Activated B cell treated with CpG ODN at 0.5 μM for 24 hours (primary cell): ENCODE measurements at regions not wholly inside any gene's neighbourhood (a gene's known extent, or its start where the extent isn't known, plus 50 kb on each side); places are given as distances from the start of the nearest gene placed in this dataset.

Experiments
- ATAC-seq: fragments of 200-7000 bp; cut with Tn5 transposase; one replicate; pipeline ENCODE4 v1.10.0; 2021; ENCODE audit warnings: low read depth, mild to moderate bottlenecking, moderate library complexity
- CTCF ChIA-PET: fragments of 350-600 bp; sonication (Branson Sonifier 250); formaldehyde crosslinking; loops from one replicate; lab custom pipeline; 2021; ENCODE audit warnings: antibody characterized with exemption; lab: Charles Lee
- POLR2A ChIA-PET: fragments of 350-600 bp; sonication (Branson Sonifier 250); formaldehyde crosslinking; loops from one replicate; lab custom pipeline; 2021; ENCODE audit warnings: antibody characterized with exemption; lab: Charles Lee
- DNase-seq: peaks from one replicate; pipeline ENCODE4 v3.0.0; 2022
- H3K27ac Mint-ChIP-seq: one replicate; pipeline ENCODE4 v1.8.0; 2020; ENCODE audit warnings: mixed read lengths
- H3K27me3 Mint-ChIP-seq: one replicate; pipeline ENCODE4 v1.8.0; 2021; ENCODE audit warnings: mixed read lengths
- H3K36me3 Mint-ChIP-seq: one replicate; pipeline ENCODE4 v1.8.0; 2021; ENCODE audit warnings: low read depth, mixed read lengths
- H3K4me1 Mint-ChIP-seq: one replicate; pipeline ENCODE4 v1.8.0; 2021; ENCODE audit warnings: mixed read lengths
- H3K4me3 Mint-ChIP-seq: one replicate; pipeline ENCODE4 v1.8.0; 2020; ENCODE audit warnings: mild to moderate bottlenecking, mixed read lengths
- H3K9me3 Mint-ChIP-seq: one replicate; pipeline ENCODE4 v1.8.0; 2020; ENCODE audit warnings: mixed read lengths
- intact Hi-C: fragments of 100-400 bp; cut with micrococcal nuclease; formaldehyde crosslinking; loops from one replicate; pipeline ENCODE4 v1.15.1; 2024
- TF ChIP-seq, protein P1 (sequence below): fragments of 200-600 bp; IDR thresholded peaks from one replicate; pipeline ENCODE4 v1.8.0; 2022; ENCODE audit warnings: antibody characterized with exemption, mild to moderate bottlenecking

DNA sequence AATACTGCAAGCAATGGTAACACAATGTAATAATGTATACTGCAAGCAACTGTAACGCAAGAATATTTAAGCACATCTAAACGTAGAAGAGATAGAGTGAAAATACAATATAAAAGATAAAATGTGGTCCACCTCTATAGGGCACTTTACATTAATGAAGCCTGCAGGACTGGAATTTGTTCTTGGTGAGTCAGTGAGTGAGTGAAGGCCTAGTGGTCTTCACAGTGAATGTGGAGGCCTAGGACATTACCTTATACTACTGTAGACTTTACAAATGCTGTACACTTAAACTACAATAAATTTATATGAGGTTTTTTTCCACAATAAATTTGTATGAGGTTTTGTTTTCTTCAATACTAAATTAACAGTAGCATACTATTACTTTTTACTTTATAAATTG, 287.4 kb upstream of the SNX7 start:
- TF ChIP-seq, protein P1, sequence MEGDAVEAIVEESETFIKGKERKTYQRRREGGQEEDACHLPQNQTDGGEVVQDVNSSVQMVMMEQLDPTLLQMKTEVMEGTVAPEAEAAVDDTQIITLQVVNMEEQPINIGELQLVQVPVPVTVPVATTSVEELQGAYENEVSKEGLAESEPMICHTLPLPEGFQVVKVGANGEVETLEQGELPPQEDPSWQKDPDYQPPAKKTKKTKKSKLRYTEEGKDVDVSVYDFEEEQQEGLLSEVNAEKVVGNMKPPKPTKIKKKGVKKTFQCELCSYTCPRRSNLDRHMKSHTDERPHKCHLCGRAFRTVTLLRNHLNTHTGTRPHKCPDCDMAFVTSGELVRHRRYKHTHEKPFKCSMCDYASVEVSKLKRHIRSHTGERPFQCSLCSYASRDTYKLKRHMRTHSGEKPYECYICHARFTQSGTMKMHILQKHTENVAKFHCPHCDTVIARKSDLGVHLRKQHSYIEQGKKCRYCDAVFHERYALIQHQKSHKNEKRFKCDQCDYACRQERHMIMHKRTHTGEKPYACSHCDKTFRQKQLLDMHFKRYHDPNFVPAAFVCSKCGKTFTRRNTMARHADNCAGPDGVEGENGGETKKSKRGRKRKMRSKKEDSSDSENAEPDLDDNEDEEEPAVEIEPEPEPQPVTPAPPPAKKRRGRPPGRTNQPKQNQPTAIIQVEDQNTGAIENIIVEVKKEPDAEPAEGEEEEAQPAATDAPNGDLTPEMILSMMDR = no peak
- Mint-ChIP-seq H3K27ac (no peak overlapping the region), H3K36me3 (no peaks in the 10 kb centered on the region), H3K9me3 (no peaks in the 10 kb centered on the region), H3K4me3 (no peak overlapping the region), H3K27me3 (no peaks in the 10 kb centered on the region), H3K4me1 (no peaks in the 10 kb centered on the region)
- DNase-seq = no peak
- ATAC-seq = no peak
- ChIA-PET CTCF (no interaction called here), POLR2A (no interaction called here)
- intact Hi-C loops = no loop called here

DNA sequence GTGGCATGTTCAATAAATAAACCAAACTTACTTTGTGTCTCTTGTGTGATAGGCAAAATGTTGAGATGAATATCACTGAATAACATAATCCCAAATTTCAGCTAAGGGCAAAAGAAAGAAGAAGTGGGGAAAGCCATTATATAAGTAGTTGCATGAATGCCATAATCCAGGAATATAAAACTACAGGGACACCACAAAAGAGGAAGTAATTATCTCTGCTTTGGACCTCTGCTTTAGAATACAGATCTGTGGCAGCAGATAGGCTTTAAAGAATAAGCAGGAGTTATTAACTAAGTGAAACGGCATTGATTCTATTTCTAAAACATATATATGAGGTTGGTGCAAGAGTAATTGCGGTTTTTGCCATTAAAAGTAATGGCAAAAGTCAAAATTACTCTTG, 288.5 kb upstream of the SNX7 start:
- POLR2A ChIA-PET = no interaction called here
- DNase-seq = no peak
- TF ChIP-seq, protein P1 = no peak
- H3K27ac Mint-ChIP-seq = no peak overlapping the region
- intact Hi-C loops = no loop called here
- no peak for ATAC-seq
- H3K4me3 Mint-ChIP-seq = no peak overlapping the region
- no peaks in the 10 kb centered on the region for H3K4me1 Mint-ChIP-seq
- no peaks in the 10 kb centered on the region for H3K9me3 Mint-ChIP-seq
- H3K27me3 Mint-ChIP-seq = no peaks in the 10 kb centered on the region
- CTCF ChIA-PET = no interaction called here
- H3K36me3 Mint-ChIP-seq = no peaks in the 10 kb centered on the region

DNA sequence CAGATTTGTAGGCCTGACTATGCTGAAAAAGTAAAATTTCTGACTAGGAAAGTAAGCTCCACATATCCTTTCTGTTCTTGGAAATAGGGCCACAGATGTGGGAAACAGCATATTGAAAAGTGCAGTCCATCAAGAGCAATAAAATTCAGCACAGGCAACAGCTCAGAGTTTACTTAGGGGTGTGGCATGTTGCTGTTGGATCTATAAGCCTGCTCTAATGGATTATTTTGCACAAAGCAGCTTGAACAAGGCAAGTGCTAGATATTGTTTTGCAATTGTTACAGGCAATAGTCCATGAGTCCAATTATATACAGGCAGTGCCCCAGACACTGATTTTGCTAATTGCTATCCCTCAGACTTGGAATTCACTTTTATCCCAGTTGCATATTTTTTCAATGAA, 289.8 kb upstream of the SNX7 start:
- no peaks in the 10 kb centered on the region for H3K27me3 Mint-ChIP-seq
- ATAC-seq (no peak), DNase-seq (no peak)
- H3K4me3 Mint-ChIP-seq = no peak overlapping the region
- TF ChIP-seq, protein P1 = no peak
- POLR2A ChIA-PET = no interaction called here
- CTCF ChIA-PET = no interaction called here
- H3K27ac Mint-ChIP-seq = no peak overlapping the region
- no peaks in the 10 kb centered on the region for H3K36me3 Mint-ChIP-seq
- intact Hi-C loops = no loop called here
- H3K9me3 Mint-ChIP-seq = no peaks in the 10 kb centered on the region
- no peaks in the 10 kb centered on the region for H3K4me1 Mint-ChIP-seq

DNA sequence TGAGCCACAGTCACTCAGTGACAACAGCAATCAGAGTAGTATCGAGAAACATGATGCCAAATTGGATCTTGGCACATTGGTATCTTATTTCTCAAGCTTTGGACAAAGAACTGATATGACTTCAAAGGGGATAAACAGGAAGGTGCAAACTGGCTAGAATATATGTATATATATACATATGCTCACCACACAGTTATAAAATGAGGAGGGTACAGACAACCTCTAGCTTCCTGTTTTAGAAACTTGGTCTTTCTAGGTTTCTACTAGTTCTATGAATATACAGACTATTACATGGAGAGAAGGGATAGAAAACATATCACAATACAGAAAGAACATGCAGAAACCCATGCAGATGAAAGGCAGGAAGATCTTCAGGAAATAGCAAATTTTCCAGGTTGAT, 292.1 kb upstream of the SNX7 start:
- no peak for ATAC-seq
- no peaks in the 10 kb centered on the region for H3K27me3 Mint-ChIP-seq
- peaks cover 3% of the 10 kb centered on the region for H3K9me3 Mint-ChIP-seq
- intact Hi-C loops = no loop called here
- POLR2A ChIA-PET = no interaction called here
- no peaks in the 10 kb centered on the region for H3K4me1 Mint-ChIP-seq
- DNase-seq = no peak
- H3K4me3 Mint-ChIP-seq = no peak overlapping the region
- CTCF ChIA-PET = no interaction called here
- H3K36me3 Mint-ChIP-seq = no peaks in the 10 kb centered on the region
- TF ChIP-seq, protein P1 = no peak
- no peak overlapping the region for H3K27ac Mint-ChIP-seq

DNA sequence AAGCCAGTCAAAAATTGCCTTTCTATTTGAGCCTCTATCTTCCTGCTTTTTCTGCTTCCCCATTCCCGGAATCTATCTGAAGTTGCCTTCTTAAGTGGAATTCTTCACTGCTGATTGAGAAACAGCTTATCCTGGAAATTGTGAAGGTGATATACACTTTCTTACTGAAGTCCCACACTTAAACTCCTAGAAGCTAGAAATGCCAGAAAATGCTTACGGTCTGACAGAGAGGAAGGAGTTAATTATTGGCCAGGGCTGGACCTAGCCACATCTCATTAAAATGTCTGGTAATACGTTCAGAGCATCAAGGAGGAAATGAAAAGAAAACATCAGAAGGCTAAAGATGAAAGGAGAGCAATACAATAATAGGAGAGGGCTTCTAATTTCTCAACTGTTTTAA, 292.5 kb upstream of the SNX7 start:
- H3K36me3 Mint-ChIP-seq = no peaks in the 10 kb centered on the region
- H3K27ac Mint-ChIP-seq = no peak overlapping the region
- H3K9me3 Mint-ChIP-seq = peaks cover 3% of the 10 kb centered on the region
- no peaks in the 10 kb centered on the region for H3K4me1 Mint-ChIP-seq
- H3K4me3 Mint-ChIP-seq = no peak overlapping the region
- intact Hi-C loops = no loop called here
- ATAC-seq (no peak), DNase-seq (no peak)
- no peaks in the 10 kb centered on the region for H3K27me3 Mint-ChIP-seq
- ChIA-PET POLR2A (no interaction called here), CTCF (no interaction called here)
- TF ChIP-seq, protein P1 = no peak
